GM21825 (cell line): ENCODE measurements at regions not wholly inside any gene's neighbourhood (a gene's known extent, or its start where the extent isn't known, plus 50 kb on each side); places are given as distances from the start of the nearest gene placed in this dataset.

Experiments used
- ATAC-seq: cut with Tn5 transposase; IDR thresholded peaks from one replicate; pipeline ENCODE4 v1.9.1; 2021; ENCODE audit warnings: mild to moderate bottlenecking, moderate library complexity; ENCODE audit not compliant: unreplicated experiment

DNA sequence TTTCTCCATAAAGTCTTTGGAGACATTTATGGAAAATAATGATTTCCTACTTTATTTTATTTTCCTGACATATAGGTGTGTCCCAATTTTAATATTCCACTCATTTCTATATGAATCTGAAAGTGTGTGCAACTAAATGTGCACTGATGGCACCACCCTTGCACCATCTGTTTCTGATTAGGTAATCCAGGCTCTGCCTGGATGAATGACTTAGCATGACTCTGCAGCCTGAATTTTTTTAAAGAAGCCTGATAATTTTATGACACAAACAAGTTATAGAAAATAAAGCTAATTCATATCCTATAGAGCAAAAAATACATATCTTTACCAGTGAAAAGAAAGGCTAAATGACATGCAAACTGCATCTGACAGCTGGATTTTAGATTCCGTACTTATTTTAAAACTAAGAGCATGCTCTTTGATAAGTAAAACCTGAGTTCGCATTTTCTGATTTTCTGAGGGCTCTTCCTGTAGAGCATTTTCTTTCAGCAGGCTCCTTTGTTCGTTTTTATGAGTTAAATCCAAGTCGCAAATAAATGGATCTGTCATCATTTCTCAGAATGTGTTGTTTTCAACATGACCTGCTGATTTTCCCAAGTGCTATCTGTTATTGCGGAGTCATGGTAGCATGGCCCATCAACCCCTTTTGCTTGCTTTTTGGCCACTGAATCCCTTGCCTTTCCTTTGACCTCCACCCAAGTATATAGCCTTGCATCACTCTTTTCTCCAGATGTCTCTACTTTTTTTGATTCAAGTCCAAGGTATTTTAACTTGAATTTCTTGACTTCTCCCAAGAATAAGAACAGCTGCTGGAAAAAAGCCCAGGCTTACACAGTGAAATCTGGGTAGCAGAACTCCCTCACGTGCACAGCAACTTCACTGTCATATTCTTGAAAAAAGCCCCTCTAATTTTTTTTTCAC lies 52.8 kb upstream of the LYPLAL1 start:
- no peak for ATAC-seq

DNA sequence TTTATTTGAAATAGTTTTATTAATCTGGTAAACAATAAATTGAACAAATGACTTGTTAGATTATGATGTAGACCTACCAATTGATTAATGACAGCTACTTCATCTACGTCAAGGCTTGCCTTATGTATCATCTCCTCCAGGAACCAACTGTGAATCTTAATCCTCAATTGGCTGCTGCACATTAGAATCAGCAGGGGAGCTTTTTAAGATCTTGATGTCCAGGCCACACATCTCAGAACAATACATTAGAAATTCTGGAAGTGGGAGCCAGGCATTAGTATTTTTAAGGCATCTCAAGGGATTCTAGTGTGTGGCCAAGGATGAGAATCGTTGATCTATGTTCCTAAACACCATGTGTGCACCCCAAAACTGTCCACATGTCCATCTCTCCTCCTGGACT lies 52.0 kb upstream of the LYPLAL1 start:
- ATAC-seq: no peak

DNA sequence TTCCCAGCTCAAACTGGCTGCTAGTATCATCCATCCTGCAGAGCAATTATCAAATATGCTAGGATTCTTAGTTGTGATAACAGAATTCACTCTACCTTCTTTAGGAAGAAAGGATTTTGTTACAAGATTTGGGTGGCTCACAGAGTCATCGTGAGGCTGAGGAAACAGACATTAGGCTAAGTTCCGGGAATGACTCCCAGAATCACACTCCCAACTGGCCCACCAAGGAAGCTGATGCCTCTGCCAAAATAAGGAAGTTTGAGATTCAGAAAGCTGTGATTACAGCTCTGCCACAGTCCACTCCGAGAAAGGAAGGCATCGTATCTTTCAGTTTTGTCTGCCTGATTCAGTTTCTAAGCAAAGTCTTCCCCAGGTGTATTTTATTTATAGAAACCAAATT lies 50.6 kb upstream of the LYPLAL1 start:
- ATAC-seq: no peak
